SHP77 (cell line): ENCODE measurements at regions not wholly inside any gene's neighbourhood (a gene's known extent, or its start where the extent isn't known, plus 50 kb on each side); places are given as distances from the start of the nearest gene placed in this dataset.
A peak's percentile ranks its signal among the peaks of the same experiment; 100 is the strongest.
"Not testable (repeated sequence)": the region's sequence is repeated elsewhere in the genome, so short reads cannot be mapped to it uniquely, and the experiment has no call there.

Experiments used
- DNase-seq, 2 experiments: peaks; one replicate each; lab custom pipeline; 2025; lab: John Stamatoyannopoulos, UW

- no peak for DNase-seq
Measured at GRCh38 chr5:42242210-42242609, 181.0 kb upstream of the GHR start.

GRCh38 chr5:42242881-42243485 is 180.3 kb upstream of the GHR start:
- DNase-seq: no peak

- DNase-seq: no peak
Measured at GRCh38 chr5:42252306-42252705, 170.9 kb upstream of the GHR start.

- DNase-seq: peak; percentile 11 to 52
Measured at GRCh38 chr5:42259914-42260313, 163.3 kb upstream of the GHR start.

GRCh38 chr5:42267091-42267490 is 156.1 kb upstream of the GHR start:
- DNase-seq: no peak

- not testable (repeated sequence) for DNase-seq
Measured at GRCh38 chr5:42268170-42268569, 155.1 kb upstream of the GHR start.

- DNase-seq: no peak
Measured at GRCh38 chr5:42268630-42269029, 154.6 kb upstream of the GHR start.

- DNase-seq: no peak
Measured at GRCh38 chr5:42270771-42271170, 152.5 kb upstream of the GHR start.

GRCh38 chr5:42274913-42275312 is 148.3 kb upstream of the GHR start:
- DNase-seq: no peak

GRCh38 chr5:42277293-42277692 is 145.9 kb upstream of the GHR start:
- no peak for DNase-seq

- no peak for DNase-seq
Measured at GRCh38 chr5:42284584-42284983, 138.7 kb upstream of the GHR start.

- no peak for DNase-seq
Measured at GRCh38 chr5:42285230-42285629, 138.0 kb upstream of the GHR start.

- no peak for DNase-seq
Measured at GRCh38 chr5:42300496-42300895, 122.7 kb upstream of the GHR start.

GRCh38 chr5:42301349-42301748 is 121.9 kb upstream of the GHR start:
- no peak for DNase-seq

GRCh38 chr5:42302186-42302585 is 121.1 kb upstream of the GHR start:
- DNase-seq: no peak

- no peak for DNase-seq
Measured at GRCh38 chr5:42306287-42306686, 117.0 kb upstream of the GHR start.

- DNase-seq: no peak
Measured at GRCh38 chr5:42309865-42310264, 113.4 kb upstream of the GHR start.

GRCh38 chr5:42315214-42315613 is 108.0 kb upstream of the GHR start:
- DNase-seq: no peak

- DNase-seq: no peak
Measured at GRCh38 chr5:42317575-42317974, 105.7 kb upstream of the GHR start.

- peak in 1 of 2 experiments; percentile 1 for DNase-seq
Measured at GRCh38 chr5:42319546-42319945, 103.7 kb upstream of the GHR start.

- no peak for DNase-seq
Measured at GRCh38 chr5:42321785-42322184, 101.5 kb upstream of the GHR start.

GRCh38 chr5:42337143-42337542 is 86.1 kb upstream of the GHR start:
- DNase-seq: no peak

- no peak for DNase-seq
Measured at GRCh38 chr5:42337607-42338006, 85.6 kb upstream of the GHR start.

- DNase-seq: no peak
Measured at GRCh38 chr5:42338136-42338535, 85.1 kb upstream of the GHR start.

- DNase-seq: no peak
Measured at GRCh38 chr5:42349163-42349562, 74.1 kb upstream of the GHR start.
